Muscle of back (tissue), 3 donors: ENCODE measurements at regions not wholly inside any gene's neighbourhood (a gene's known extent, or its start where the extent isn't known, plus 50 kb on each side); places are given as distances from the start of the nearest gene placed in this dataset.
"Not testable (repeated sequence)": the region's sequence is repeated elsewhere in the genome, so short reads cannot be mapped to it uniquely, and the experiment has no call there.

Source experiments
- DNase-seq, 3 donors: peaks; one replicate each; pipeline versions ENCODE4 v3.0.0 to v3.0.0-alpha.2; 2013

- no peak for DNase-seq
Observed at GRCh38 chr4:118587116-118587831, 97.9 kb upstream of the METTL14 start.

GRCh38 chr4:118587946-118588345, 97.2 kb upstream of the METTL14 start:
- DNase-seq, result no peak

GRCh38 chr4:118589471-118590055, 95.6 kb upstream of the METTL14 start:
- no peak for DNase-seq

- DNase-seq, result peak; percentile 93 to 98 (median 97)
Observed at GRCh38 chr4:118591339-118592046, 93.7 kb upstream of the METTL14 start.

- not testable (repeated sequence) for DNase-seq
Observed at GRCh38 chr4:118592289-118592688, 92.9 kb upstream of the METTL14 start.

GRCh38 chr4:118595883-118596282, 89.3 kb upstream of the METTL14 start:
- not testable (repeated sequence) for DNase-seq

- DNase-seq, result not testable (repeated sequence)
Observed at GRCh38 chr4:118625097-118625496, 60.1 kb upstream of the METTL14 start.

- peak in 1 of 3 donors; percentile 5 for DNase-seq
Observed at GRCh38 chr4:118629697-118630096, 55.5 kb upstream of the METTL14 start.

- not testable (repeated sequence) for DNase-seq
Observed at GRCh38 chr4:118630897-118631296, 54.3 kb upstream of the METTL14 start.

GRCh38 chr4:118631321-118632050, 53.7 kb upstream of the METTL14 start:
- DNase-seq, result not testable (repeated sequence)

- not testable (repeated sequence) for DNase-seq
Observed at GRCh38 chr4:118633476-118633875, 51.7 kb upstream of the METTL14 start.

GRCh38 chr4:118634126-118634875, 50.9 kb upstream of the METTL14 start:
- not testable (repeated sequence) for DNase-seq
